SK-N-SH (cell line): ENCODE measurements at regions not wholly inside any gene's neighbourhood (a gene's known extent, or its start where the extent isn't known, plus 50 kb on each side); places are given as distances from the start of the nearest gene placed in this dataset.

Experiments
- CTCF ChIA-PET: fragments of 300-600, 350-600 bp; formaldehyde crosslinking; extraction: SDS; loops from one replicate; lab custom pipeline; 2021; lab: Yijun Ruan, JAX
- POLR2A ChIA-PET: fragments of 350-600 bp; sonication (Branson Sonifier 250); formaldehyde crosslinking; extraction: SDS; loops from one replicate; lab custom pipeline; 2020; ENCODE audit warnings: antibody characterized with exemption, inconsistent platforms; lab: Yijun Ruan, JAX
- DNase-seq: peaks from one replicate; pipeline ENCODE4 v3.0.0; 2012
- H2AFZ ChIP-seq: fragments of 200-600 bp; sonication (generic); 2 replicates; pipeline ENCODE4 v1.8.1; 2016; ENCODE audit warnings: antibody characterized with exemption, mild to moderate bottlenecking, low read depth
- H3F3A ChIP-seq: fragments of 200-600 bp; sonication (generic); replicated peaks from 2 replicates; pipeline ENCODE3; 2016; ENCODE audit warnings: antibody characterized with exemption, mild to moderate bottlenecking; ENCODE audit not compliant: insufficient read depth
- H3K27ac ChIP-seq, 2 experiments: fragments of 200-500 bp in 1 of 2; fragments of 200-600 bp in 1 of 2; sonication (Bioruptor generic) in 1 of 2; sonication (generic), shearing (Covaris generic) in 1 of 2; 2 replicates each; pipeline versions ENCODE4 v1.5.1 to v1.6.1; 2014 to 2016; ENCODE audit warnings: low read depth in 2 of 2, inconsistent platforms in 1 of 2, low read length in 1 of 2, mild to moderate bottlenecking in 1 of 2, mixed read lengths in 1 of 2
- H3K27me3 ChIP-seq: fragments of 200-600 bp; sonication (generic), shearing (Covaris generic); 2 replicates; pipeline ENCODE4 v1.6.1; 2016; ENCODE audit warnings: mixed run types; ENCODE audit not compliant: insufficient read depth
- H3K36me3 ChIP-seq, 2 experiments: fragments of 200-500 bp in 1 of 2; fragments of 200-600 bp in 1 of 2; sonication (Bioruptor generic) in 1 of 2; sonication (generic) in 1 of 2; replicated peaks in 1 of 2; 2 replicates each; pipeline versions ENCODE3 to v1.5.1; 2014 to 2016; ENCODE audit warnings: low read length in 1 of 2, mild to moderate bottlenecking in 1 of 2; ENCODE audit not compliant: insufficient read depth in 2 of 2, control insufficient read depth in 1 of 2
- H3K4me1 ChIP-seq, 2 experiments: fragments of 200-500 bp in 1 of 2; fragments of 200-600 bp in 1 of 2; sonication (Bioruptor generic) in 1 of 2; sonication (generic), shearing (Covaris generic) in 1 of 2; 2 replicates each; pipeline versions ENCODE4 v1.5.1 to v1.6.1; 2014 to 2016; ENCODE audit warnings: low read depth in 1 of 2, low read length in 1 of 2, mixed run types in 1 of 2; ENCODE audit not compliant: insufficient read depth in 2 of 2, control insufficient read depth in 1 of 2
- H3K4me2 ChIP-seq: fragments of 200-600 bp; sonication (generic), shearing (Covaris generic); 2 replicates; pipeline ENCODE4 v1.6.1; 2017; ENCODE audit warnings: mixed run types
- H3K4me3 ChIP-seq, 2 experiments: fragments of 200-500 bp in 1 of 2; fragments of 200-600 bp in 1 of 2; sonication (Bioruptor generic) in 1 of 2; sonication (generic), shearing (Covaris generic) in 1 of 2; 2 replicates each; pipeline versions ENCODE4 v1.5.1 to v1.8.1; 2014 to 2016; ENCODE audit warnings: low read depth in 2 of 2, inconsistent platforms in 1 of 2, low read length in 1 of 2, mild to moderate bottlenecking in 1 of 2, mixed read lengths in 1 of 2, moderate library complexity in 1 of 2
- H3K79me2 ChIP-seq: fragments of 200-600 bp; sonication (generic); 2 replicates; pipeline ENCODE4 v1.8.1; 2017; ENCODE audit warnings: mild to moderate bottlenecking; ENCODE audit not compliant: insufficient read depth
- H3K9ac ChIP-seq: fragments of 200-600 bp; sonication (generic); 2 replicates; pipeline ENCODE4 v1.6.1; 2017; ENCODE audit warnings: mixed run types
- H3K9me2 ChIP-seq: fragments of 200-600 bp; sonication (generic); 2 replicates; pipeline ENCODE4 v1.6.1; 2017; ENCODE audit warnings: mixed run types
- H3K9me3 ChIP-seq: fragments of 200-600 bp; sonication (generic); 2 replicates; pipeline ENCODE4 v1.6.1; 2017; ENCODE audit warnings: mixed run types, mild to moderate bottlenecking, moderate library complexity
- H4K20me1 ChIP-seq: fragments of 200-600 bp; sonication (generic); 2 replicates; pipeline ENCODE4 v1.6.1; 2017; ENCODE audit warnings: mild to moderate bottlenecking, mixed run types; ENCODE audit not compliant: insufficient read depth
- CHD2 ChIP-seq: fragments of 150-350 bp; IDR thresholded peaks from 2 replicates; pipeline ENCODE4 v1.6.1; 2018; ENCODE audit warnings: low read length; ENCODE audit not compliant: partially characterized antibody
- CTCF ChIP-seq: fragments of 200-600 bp; sonication (generic); IDR thresholded peaks from 2 replicates; pipeline ENCODE4 v1.6.1; 2017; ENCODE audit warnings: antibody characterized with exemption, mild to moderate bottlenecking, moderate library complexity
- ELF1 ChIP-seq: IDR thresholded peaks from 2 replicates; pipeline ENCODE4 v1.4.0; 2012
- EP300 ChIP-seq, 2 experiments: IDR thresholded peaks; 2 replicates each; pipeline versions ENCODE4 v1.4.0 to v1.6.1; 2012; ENCODE audit warnings: borderline replicate concordance in 1 of 2, low read depth in 1 of 2, low read length in 1 of 2
- FOXJ3 ChIP-seq: sonication (generic); formaldehyde crosslinking; IDR thresholded peaks from 2 replicates; pipeline ENCODE4 v1.5.1; 2020; ENCODE audit warnings: mild to moderate bottlenecking, missing genetic modification reagents
- FOXM1 ChIP-seq: IDR thresholded peaks from 2 replicates; pipeline ENCODE4 v1.4.0; 2012; ENCODE audit warnings: low read depth, mild to moderate bottlenecking
- GATA2 ChIP-seq: sonication (generic); formaldehyde crosslinking; IDR thresholded peaks from 2 replicates; pipeline ENCODE4 v1.5.0; 2020; ENCODE audit warnings: mild to moderate bottlenecking, missing genetic modification reagents
- MAX ChIP-seq: IDR thresholded peaks from 2 replicates; pipeline ENCODE4 v1.4.0; 2012; ENCODE audit warnings: low read depth
- MEF2A ChIP-seq: IDR thresholded peaks from 2 replicates; pipeline ENCODE4 v1.4.0; 2012; ENCODE audit warnings: low read depth, borderline replicate concordance
- NFIC ChIP-seq: IDR thresholded peaks from 2 replicates; pipeline ENCODE4 v1.4.0; 2012; ENCODE audit warnings: borderline replicate concordance
- POLR2AphosphoS5 ChIP-seq: IDR thresholded peaks from 2 replicates; pipeline ENCODE4 v1.6.1; 2012; ENCODE audit warnings: low read depth, low read length
- RCOR1 ChIP-seq: fragments of 150-350 bp; IDR thresholded peaks from 2 replicates; pipeline ENCODE4 v1.6.1; 2017; ENCODE audit warnings: antibody characterized with exemption, low read length
- REST ChIP-seq: IDR thresholded peaks from 2 replicates; pipeline ENCODE4 v1.6.1; 2012; ENCODE audit warnings: mild to moderate bottlenecking, low read depth, low read length, moderate library complexity
- RFX5 ChIP-seq: IDR thresholded peaks from 2 replicates; pipeline ENCODE4 v1.6.1; 2012; ENCODE audit warnings: mild to moderate bottlenecking, improper control_type of control experiment, low read length
- RXRA ChIP-seq: IDR thresholded peaks from 2 replicates; pipeline ENCODE4 v1.4.0; 2012; ENCODE audit warnings: low read depth, mild to moderate bottlenecking, borderline replicate concordance
- SIN3A ChIP-seq: IDR thresholded peaks from 2 replicates; pipeline ENCODE4 v1.6.1; 2012; ENCODE audit warnings: low read depth, mild to moderate bottlenecking, low read length, moderate library complexity, borderline replicate concordance
- TAF1 ChIP-seq: IDR thresholded peaks from 2 replicates; pipeline ENCODE4 v1.6.1; 2012; ENCODE audit warnings: low read depth, mild to moderate bottlenecking, low read length, moderate library complexity, borderline replicate concordance
- TCF12 ChIP-seq: IDR thresholded peaks from 2 replicates; pipeline ENCODE4 v1.4.0; 2012
- USF1 ChIP-seq: IDR thresholded peaks from 2 replicates; pipeline ENCODE4 v1.4.0; 2012; ENCODE audit warnings: low read depth, borderline replicate concordance
- ZBTB33 ChIP-seq: IDR thresholded peaks from 2 replicates; pipeline ENCODE4 v1.4.0; 2012; ENCODE audit warnings: low read depth, borderline replicate concordance
- WGBS: methylation state at CpG from one replicate; pipeline ENCODE4 v1.1.6; 2017; ENCODE audit warnings: low lambda C conversion rate; 5-methylcytosine and 5-hydroxymethylcytosine counted together

- H2AFZ ChIP-seq = no peak overlapping the region
- no peak overlapping the region for H3K9ac ChIP-seq
- DNase-seq = no peak
- H3K79me2 ChIP-seq = no peaks in the 10 kb centered on the region
- no peak overlapping the region for H3K4me3 ChIP-seq
- WGBS = no CpG with 5 or more reads among the region's 2 CpGs
- POLR2A ChIA-PET = no interaction called here
- no peaks in the 10 kb centered on the region for H3F3A ChIP-seq
- H3K4me2 ChIP-seq = no peak overlapping the region
- CTCF ChIA-PET = no interaction called here
- no peaks in the 10 kb centered on the region for H3K4me1 ChIP-seq
- no peaks in the 10 kb centered on the region for H3K36me3 ChIP-seq
- no peaks in the 10 kb centered on the region for H3K9me2 ChIP-seq
- no peaks in the 10 kb centered on the region for H3K9me3 ChIP-seq
- H3K27me3 ChIP-seq = no peaks in the 10 kb centered on the region
- TF ChIP-seq ZBTB33 (no peak), REST (no peak), MEF2A (no peak), GATA2 (CRISPR knock-in tag) (no peak), RXRA (no peak), ELF1 (no peak), EP300 (IDR thresholded peaks at IDR 0.05; ENCODE audit: borderline replicate concordance in 1 of 2, low read depth in 1 of 2, low read length in 1 of 2) (no peak), NFIC (no peak)
- no peak overlapping the region for H3K27ac ChIP-seq
- no peaks in the 10 kb centered on the region for H4K20me1 ChIP-seq
Measured at GRCh38 chr3:55352668-55353067, 134.4 kb downstream of the WNT5A start.

GRCh38 chr3:55349851-55350250 lies 137.3 kb downstream of the WNT5A start:
- no peak for TF ChIP-seq FOXM1
- TF ChIP-seq FOXJ3 = no peak
- no peak for TF ChIP-seq SIN3A
- TF ChIP-seq RCOR1 = no peak
- TF ChIP-seq USF1 = no peak
- no peak for TF ChIP-seq CHD2
- TF ChIP-seq CTCF = no peak
- no peak for TF ChIP-seq TAF1
- TF ChIP-seq MEF2A = no peak
- TF ChIP-seq POLR2AphosphoS5 = no peak
- no peak for TF ChIP-seq MAX
- TF ChIP-seq TCF12 = no peak
- TF ChIP-seq ELF1 = no peak
- no peak for TF ChIP-seq RFX5
- TF ChIP-seq, all 33 proteins: peak for 0
- Histone ChIP-seq H3K4me2 (no peak overlapping the region), H3K27ac (no peak overlapping the region), H3K9ac (no peak overlapping the region), H3K9me3 (no peaks in the 10 kb centered on the region), H2AFZ (no peak overlapping the region), H3K9me2 (no peaks in the 10 kb centered on the region), H3K79me2 (no peaks in the 10 kb centered on the region), H4K20me1 (no peaks in the 10 kb centered on the region), H3K27me3 (no peaks in the 10 kb centered on the region), H3F3A (no peaks in the 10 kb centered on the region), H3K36me3 (no peaks in the 10 kb centered on the region), H3K4me1 (peaks cover 0 to 2% of the 10 kb centered on the region in 2 experiments; a peak in 1 of 4 replicates), H3K4me3 (no peak overlapping the region)
- WGBS = 0% methylated on average over 1 of the region's 1 CpG
- POLR2A ChIA-PET = no interaction called here
- DNase-seq = no peak
- CTCF ChIA-PET = interaction anchor here (0.6 to 1.2 kb wide), 2 partner anchors 986 to 1895 kb away, joined by 3 to 4 read pairs; no protein-coding TSS in a partner anchor
